ENCODE measurements at regions not wholly inside any gene's neighbourhood (a gene's known extent, or its start where the extent isn't known, plus 50 kb on each side); places are given as distances from the start of the nearest gene placed in this dataset.
"Not testable (repeated sequence)": the region's sequence is repeated elsewhere in the genome, so short reads cannot be mapped to it uniquely, and the experiment has no call there.

DNA sequence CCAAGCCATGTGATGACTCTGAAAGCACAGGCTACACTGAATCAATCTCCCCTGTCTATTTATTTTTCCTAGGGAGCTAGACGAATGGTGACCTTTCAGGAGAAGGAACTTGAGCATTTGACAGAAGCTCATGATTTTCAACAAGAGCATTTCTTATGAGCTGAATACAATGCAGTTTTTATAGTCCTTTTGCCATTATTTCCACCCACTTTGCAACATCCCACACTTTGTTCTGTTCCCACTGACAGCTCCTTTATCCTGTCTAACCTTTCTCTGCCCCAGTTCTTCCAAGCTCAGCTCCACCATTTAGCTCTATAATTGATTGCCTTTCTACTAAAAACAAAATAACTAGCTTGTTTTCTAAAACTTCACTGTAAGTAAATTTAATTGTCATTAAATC, 91.9 kb upstream of the PRSS1 start:
- no peak overlapping the region for H3K4me3 Mint-ChIP-seq
- ChIA-PET CTCF (no interaction called here), POLR2A (no interaction called here)
- no peak for DNase-seq
- peaks cover 8% of the 10 kb centered on the region for H3K27me3 Mint-ChIP-seq
- no peak overlapping the region for H3K27ac Mint-ChIP-seq
- no peaks in the 10 kb centered on the region for H3K36me3 Mint-ChIP-seq (ENCODE audit: low read depth)
- no peaks in the 10 kb centered on the region for H3K4me1 Mint-ChIP-seq
- no peaks in the 10 kb centered on the region for H3K9me3 Mint-ChIP-seq

DNA sequence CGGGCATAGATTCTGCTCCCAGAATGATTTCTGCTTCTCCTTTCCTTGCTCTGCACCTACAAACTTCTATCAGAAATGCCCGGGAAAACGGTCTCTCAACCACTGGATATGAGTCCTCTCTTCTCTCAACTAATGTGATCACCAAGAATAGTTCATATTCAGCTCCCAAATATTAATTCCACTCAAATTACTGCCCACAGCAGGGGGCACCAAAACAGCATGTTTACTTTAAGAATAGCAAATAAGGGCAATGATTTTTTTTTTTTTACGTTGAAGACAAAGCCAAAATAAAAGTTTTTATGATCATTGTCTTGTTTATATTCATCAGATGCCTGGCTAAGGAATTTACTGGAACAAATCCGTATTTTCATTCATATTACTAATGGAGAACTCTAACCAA, 94.9 kb upstream of the PRSS1 start:
- Mint-ChIP-seq H3K4me3 (no peak overlapping the region), H3K9me3 (no peaks in the 10 kb centered on the region), H3K36me3 (ENCODE audit: low read depth) (no peaks in the 10 kb centered on the region), H3K4me1 (no peaks in the 10 kb centered on the region), H3K27ac (peak overlapping the region; percentile 69), H3K27me3 (peaks cover 14% of the 10 kb centered on the region)
- POLR2A ChIA-PET: no interaction called here
- CTCF ChIA-PET: no interaction called here
- peak; percentile 12 for DNase-seq

DNA sequence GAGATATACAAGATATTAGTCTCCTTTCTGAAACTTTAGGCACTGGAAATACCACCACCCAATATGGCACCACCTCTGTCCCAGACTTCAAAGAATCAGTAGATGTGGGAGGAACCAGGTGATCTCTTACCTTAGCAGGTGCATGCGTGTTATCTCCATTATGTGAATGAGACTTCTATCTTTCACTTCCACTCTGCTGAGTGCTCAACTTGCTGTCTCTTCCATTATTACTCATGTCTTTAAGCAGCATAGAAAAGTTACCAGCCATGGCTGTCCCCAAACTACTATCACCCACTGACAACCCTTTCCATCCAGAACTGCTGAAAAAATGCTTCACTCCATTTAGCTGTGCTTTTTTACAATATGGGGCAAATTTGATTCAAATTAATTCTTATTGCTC, 101.5 kb upstream of the PRSS1 start:
- Mint-ChIP-seq H3K27me3 (peaks cover 12% of the 10 kb centered on the region), H3K27ac (no peak overlapping the region), H3K9me3 (no peaks in the 10 kb centered on the region), H3K4me1 (peaks cover 12% of the 10 kb centered on the region), H3K36me3 (ENCODE audit: low read depth) (no peaks in the 10 kb centered on the region), H3K4me3 (no peak overlapping the region)
- ChIA-PET POLR2A (no interaction called here), CTCF (no interaction called here)
- DNase-seq: no peak

DNA sequence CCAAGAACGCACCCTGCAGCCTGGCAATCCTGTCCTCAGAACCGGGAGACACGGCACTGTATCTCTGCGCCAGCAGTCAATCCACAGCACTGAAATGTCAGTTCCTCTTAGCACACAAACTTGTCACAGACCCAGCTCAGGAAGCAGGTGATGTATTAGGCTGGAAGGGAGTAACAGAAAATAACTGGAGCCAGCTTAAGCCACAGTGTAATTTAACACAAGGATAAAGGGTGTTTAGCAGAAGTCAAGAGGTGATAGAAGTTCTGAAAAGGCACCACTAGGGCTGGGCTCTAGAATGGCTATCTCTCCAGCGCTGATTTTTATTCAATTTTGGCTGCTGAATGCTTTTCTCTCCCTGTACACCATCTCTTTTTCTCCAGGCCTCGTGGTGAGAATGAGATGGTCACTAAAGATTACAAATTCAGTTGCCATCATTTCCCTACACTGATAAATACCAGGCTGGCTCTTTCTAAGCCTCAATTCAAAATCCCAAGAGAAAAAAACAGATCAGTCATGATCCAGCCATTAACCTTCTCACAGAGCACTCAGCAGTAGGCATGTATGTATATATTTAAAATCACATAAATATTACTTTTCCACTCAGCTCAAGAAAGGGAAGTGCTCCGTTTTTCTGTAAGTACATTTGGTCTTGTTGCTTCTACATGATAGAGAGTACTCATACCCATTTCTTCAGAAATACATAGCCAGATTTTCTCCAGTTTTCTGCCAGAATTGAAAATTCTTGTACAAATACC, 102.7 kb upstream of the PRSS1 start:
- H3K27ac Mint-ChIP-seq: peak overlapping the region; percentile 69
- POLR2A ChIA-PET: no interaction called here

DNA sequence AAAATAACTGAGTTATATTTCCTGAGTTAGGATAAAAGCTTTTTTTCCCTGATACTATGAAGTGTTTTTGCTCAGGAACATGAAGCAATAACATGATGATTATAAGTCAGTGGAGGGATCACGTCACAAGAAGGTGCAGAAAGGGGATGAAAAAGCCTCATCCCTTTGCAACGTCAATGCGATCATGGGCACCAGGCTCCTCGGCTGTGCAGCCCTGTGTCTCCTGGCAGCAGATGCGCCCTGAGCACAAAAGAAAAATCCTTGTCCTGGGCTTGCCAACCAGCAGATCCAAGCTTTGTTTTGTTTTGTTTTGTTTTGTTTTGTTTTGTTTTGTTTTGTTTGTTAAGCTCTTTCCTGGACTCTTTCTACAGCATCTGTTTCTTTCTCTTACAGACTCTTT, 103.5 kb upstream of the PRSS1 start:
- ChIA-PET POLR2A (no interaction called here), CTCF (no interaction called here)
- peaks cover 9% of the 10 kb centered on the region for H3K27me3 Mint-ChIP-seq
- peaks cover 22% of the 10 kb centered on the region for H3K4me1 Mint-ChIP-seq
- DNase-seq: peak; percentile 9
- peak overlapping the region; percentile 62 for H3K4me3 Mint-ChIP-seq
- peak overlapping the region; percentile 69 for H3K27ac Mint-ChIP-seq
- no peaks in the 10 kb centered on the region for H3K36me3 Mint-ChIP-seq (ENCODE audit: low read depth)
- no peaks in the 10 kb centered on the region for H3K9me3 Mint-ChIP-seq

More for the DNA sequence above, 102.7 kb upstream of the PRSS1 start:
- peaks cover 18% of the 10 kb centered on the region for H3K4me1 Mint-ChIP-seq
- H3K36me3 Mint-ChIP-seq (ENCODE audit: low read depth): no peaks in the 10 kb centered on the region
- peaks cover 10% of the 10 kb centered on the region for H3K27me3 Mint-ChIP-seq
- peak overlapping the region; percentile 62 for H3K4me3 Mint-ChIP-seq
- no peak for DNase-seq
- H3K9me3 Mint-ChIP-seq: no peaks in the 10 kb centered on the region
- CTCF ChIA-PET: no interaction called here

DNA sequence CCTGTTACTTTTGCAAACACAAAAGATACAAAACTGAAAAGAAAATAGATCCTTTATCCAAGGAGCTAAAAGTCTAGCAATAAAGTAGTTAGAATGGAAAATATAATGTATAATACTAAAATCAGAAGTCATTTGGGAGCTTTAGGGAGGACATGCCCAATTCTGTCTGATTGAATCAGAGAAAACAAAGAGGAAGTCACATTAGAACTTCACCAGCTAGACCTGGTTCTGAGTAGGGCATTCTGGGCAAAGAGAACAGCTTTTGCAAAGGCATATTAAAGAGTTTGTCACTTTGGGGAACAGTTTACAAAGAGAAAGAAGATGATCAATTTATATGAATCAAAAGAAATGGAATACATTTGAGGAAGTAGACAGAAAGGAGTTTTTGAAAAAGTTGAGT, 107.0 kb upstream of the PRSS1 start:
- POLR2A ChIA-PET: no interaction called here
- Mint-ChIP-seq H3K9me3 (no peaks in the 10 kb centered on the region), H3K27ac (no peak overlapping the region), H3K27me3 (peaks cover 8% of the 10 kb centered on the region), H3K36me3 (ENCODE audit: low read depth) (no peaks in the 10 kb centered on the region), H3K4me1 (peaks cover 31% of the 10 kb centered on the region), H3K4me3 (no peak overlapping the region)
- no peak for DNase-seq
- CTCF ChIA-PET: interaction anchor here (0.8 to 1.1 kb wide), 2 partner anchors 10 to 141 kb away, joined by 4 to 5 read pairs; no protein-coding TSS in a partner anchor

DNA sequence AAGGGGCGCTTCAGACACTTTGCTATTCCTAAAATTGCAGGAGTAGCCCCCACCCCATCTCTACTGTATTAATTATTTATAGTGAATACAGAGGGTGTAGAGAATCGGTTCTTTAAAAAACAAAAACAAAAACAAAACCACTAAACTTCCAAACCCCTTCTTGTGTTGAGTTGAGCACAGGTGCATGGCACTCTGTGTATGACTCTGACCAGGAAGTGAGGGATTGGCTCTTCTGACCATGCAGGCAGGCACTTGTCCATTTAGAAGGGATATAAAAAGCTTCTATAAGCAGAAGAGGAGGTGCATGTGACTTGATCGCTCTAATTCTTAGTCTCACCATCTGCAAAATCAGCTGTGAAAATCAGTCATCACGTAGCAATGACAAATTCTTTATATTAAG, 108.0 kb upstream of the PRSS1 start:
- CTCF ChIA-PET: interaction anchor here (1.3 to 1.7 kb wide), 2 partner anchors 9 to 142 kb away, joined by 3 to 6 read pairs; no protein-coding TSS in a partner anchor
- H3K9me3 Mint-ChIP-seq; H3K36me3 Mint-ChIP-seq (ENCODE audit: low read depth); H3K4me3 Mint-ChIP-seq; H3K27me3 Mint-ChIP-seq; POLR2A ChIA-PET; DNase-seq: not testable (repeated sequence)
- H3K4me1 Mint-ChIP-seq: peaks cover 32% of the 10 kb centered on the region
- H3K27ac Mint-ChIP-seq: peak overlapping the region; percentile 78

DNA sequence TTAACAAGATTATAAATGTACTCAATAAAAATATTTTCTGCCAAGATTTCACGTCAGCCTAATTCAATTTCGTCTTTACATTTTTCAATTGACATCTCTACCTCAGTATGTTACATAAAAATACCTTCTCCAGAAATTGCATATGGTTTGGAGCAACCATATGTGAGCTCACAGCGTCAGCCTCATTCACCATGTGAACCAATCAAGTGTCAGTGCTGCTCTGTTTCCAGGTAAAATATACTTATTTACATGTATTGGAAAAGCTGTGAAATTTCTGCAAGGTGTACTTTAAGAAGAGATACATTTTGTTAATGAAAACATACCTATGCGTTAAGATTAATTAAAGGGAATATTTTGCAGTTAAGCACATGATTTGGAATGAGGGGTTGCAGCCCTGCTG, 110.7 kb upstream of the PRSS1 start:
- POLR2A ChIA-PET: no interaction called here
- CTCF ChIA-PET: no interaction called here
- no peak overlapping the region for H3K4me3 Mint-ChIP-seq

DNA sequence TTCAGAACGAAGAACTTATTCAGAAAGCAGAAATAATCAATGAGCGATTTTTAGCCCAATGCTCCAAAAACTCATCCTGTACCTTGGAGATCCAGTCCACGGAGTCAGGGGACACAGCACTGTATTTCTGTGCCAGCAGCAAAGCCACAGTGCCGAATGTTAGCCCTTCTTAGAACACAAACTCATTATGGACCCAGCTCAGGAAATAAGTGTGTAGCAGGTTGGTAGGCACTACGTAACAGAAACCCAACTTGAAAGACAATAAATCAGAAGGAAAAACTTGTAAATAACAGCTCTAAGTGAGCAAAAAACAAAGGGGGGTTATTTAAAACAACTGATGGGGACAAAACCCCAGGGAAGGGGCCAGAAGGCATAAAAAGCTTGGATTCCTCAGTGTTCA, 112.0 kb upstream of the PRSS1 start:
- H3K4me1 Mint-ChIP-seq: peaks cover 31% of the 10 kb centered on the region
- peak overlapping the region; percentile 99 for H3K27ac Mint-ChIP-seq
- no peaks in the 10 kb centered on the region for H3K9me3 Mint-ChIP-seq
- ChIA-PET POLR2A (interaction anchor here (1.1 to 1.6 kb wide), 3 partner anchors 77 to 160 kb away, joined by 3 to 13 read pairs (median 5); no protein-coding TSS in a partner anchor), CTCF (interaction anchor here (0.8 to 1.7 kb wide), 8 partner anchors 11 to 215 kb away, joined by 3 to 9 read pairs (median 4); no protein-coding TSS in a partner anchor)
- peak; percentile 15 for DNase-seq
- H3K4me3 Mint-ChIP-seq: peak overlapping the region; percentile 83
- H3K36me3 Mint-ChIP-seq (ENCODE audit: low read depth): no peaks in the 10 kb centered on the region
- peaks cover 2% of the 10 kb centered on the region for H3K27me3 Mint-ChIP-seq

More for the DNA sequence above, 110.7 kb upstream of the PRSS1 start:
- peaks cover 28% of the 10 kb centered on the region for H3K4me1 Mint-ChIP-seq
- H3K27ac Mint-ChIP-seq: no peak overlapping the region
- H3K36me3 Mint-ChIP-seq (ENCODE audit: low read depth): no peaks in the 10 kb centered on the region
- no peak for DNase-seq
- H3K9me3 Mint-ChIP-seq: no peaks in the 10 kb centered on the region
- H3K27me3 Mint-ChIP-seq: peaks cover 2% of the 10 kb centered on the region

DNA sequence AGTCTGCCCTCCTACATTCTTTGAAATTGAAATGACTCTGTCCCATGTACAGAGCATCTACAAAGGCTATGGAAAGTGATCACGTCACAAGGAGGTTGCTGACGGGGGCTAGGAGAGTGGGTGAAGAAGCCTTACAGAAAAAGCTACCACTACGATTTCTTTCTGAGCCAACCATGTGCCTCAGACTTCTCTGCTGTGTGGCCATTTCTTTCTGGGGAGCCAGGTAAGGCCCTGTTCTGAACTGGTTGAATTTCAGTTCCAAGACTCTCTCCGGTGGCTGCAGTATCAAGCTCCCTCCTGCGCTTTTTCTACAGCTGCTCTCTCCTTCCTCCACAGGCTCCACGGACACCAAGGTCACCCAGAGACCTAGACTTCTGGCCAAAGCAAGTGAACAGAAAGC, 112.5 kb upstream of the PRSS1 start:
- CTCF ChIA-PET: interaction anchor here (0.8 to 1.7 kb wide), 8 partner anchors 10 to 215 kb away, joined by 3 to 9 read pairs (median 4); no protein-coding TSS in a partner anchor
- H3K4me1 Mint-ChIP-seq: peaks cover 33% of the 10 kb centered on the region
- POLR2A ChIA-PET: interaction anchor here (1.1 to 1.6 kb wide), 3 partner anchors 77 to 161 kb away, joined by 3 to 13 read pairs (median 5); no protein-coding TSS in a partner anchor
- H3K36me3 Mint-ChIP-seq (ENCODE audit: low read depth): no peaks in the 10 kb centered on the region
- peak overlapping the region; percentile 99 for H3K27ac Mint-ChIP-seq
- DNase-seq: peak; percentile 17
- H3K9me3 Mint-ChIP-seq: no peaks in the 10 kb centered on the region
- peak overlapping the region; percentile 83 for H3K4me3 Mint-ChIP-seq
- H3K27me3 Mint-ChIP-seq: peaks cover 5% of the 10 kb centered on the region

DNA sequence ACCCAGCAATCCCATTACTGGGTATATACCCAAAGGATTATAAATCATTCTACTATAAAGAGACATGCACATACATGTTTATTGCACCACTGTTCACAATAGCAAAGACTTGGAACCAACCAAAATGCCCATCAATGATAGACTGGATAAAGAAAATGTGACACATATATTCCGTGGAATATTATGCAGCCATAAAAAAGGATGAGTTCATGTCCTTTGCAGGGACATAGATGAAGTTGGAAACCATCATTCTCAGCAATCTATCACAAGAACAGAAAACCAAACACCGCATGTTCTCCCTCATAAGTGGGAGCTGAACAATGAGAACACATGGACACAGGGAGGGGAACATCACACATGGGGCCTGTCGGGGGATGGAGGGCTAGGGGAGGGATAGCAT, 113.2 kb upstream of the PRSS1 start:
- not testable (repeated sequence) for H3K9me3 Mint-ChIP-seq; DNase-seq; H3K36me3 Mint-ChIP-seq (ENCODE audit: low read depth); H3K27me3 Mint-ChIP-seq
- peak overlapping the region; percentile 30 for H3K4me3 Mint-ChIP-seq
- ChIA-PET POLR2A (interaction anchor here (1.1 kb wide), 1 partner anchor 162 kb away, joined by 3 read pairs; no protein-coding TSS in a partner anchor), CTCF (interaction anchor here (2.8 kb wide), 1 partner anchor 147 kb away, joined by 11 read pairs; no protein-coding TSS in a partner anchor)
- H3K27ac Mint-ChIP-seq: peak overlapping the region; percentile 19
- H3K4me1 Mint-ChIP-seq: peaks cover 28% of the 10 kb centered on the region

DNA sequence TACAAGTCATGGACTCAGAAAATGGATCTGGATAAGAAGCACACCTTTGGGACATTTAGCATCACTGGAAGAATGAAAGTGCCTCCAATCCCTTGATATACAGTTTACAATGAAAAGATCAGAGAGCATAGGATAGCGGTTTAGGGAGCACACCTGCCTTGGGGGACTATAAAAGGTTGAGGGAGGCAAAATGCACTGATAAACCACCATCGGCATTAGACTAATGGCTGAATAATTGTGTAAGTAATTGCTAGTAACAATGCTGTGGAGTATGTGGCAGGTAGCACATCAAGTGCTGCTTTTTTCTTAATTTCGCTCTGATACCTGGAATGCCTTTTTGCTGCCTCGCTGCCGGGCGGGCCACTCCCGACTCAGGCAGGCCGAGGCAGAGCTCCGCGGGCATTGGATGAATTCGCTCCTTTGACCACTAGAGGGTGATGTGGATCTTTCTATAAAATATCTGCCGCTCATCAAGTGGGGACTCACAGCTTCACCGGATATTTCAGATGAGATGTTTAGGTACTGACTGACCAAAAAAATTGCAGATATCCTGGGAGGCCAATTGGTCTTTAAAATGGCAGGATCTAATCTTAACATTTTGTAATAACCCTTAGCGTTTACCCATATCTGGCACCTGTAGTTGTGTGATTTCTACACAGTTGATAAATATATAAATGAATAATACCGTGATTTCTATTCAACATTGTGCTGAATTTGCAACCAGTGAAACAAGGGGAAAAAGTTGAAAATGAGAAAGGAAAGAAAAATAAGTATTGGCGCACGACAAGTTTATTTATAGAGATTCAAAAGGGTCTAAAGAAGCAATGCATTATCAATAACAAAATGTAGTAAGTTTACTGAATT, 116.8 kb upstream of the PRSS1 start:
- no peak overlapping the region for H3K4me3 Mint-ChIP-seq
- ChIA-PET POLR2A (interaction anchor here (1.0 to 1.1 kb wide), 2 partner anchors 151 to 180 kb away, joined by 3 read pairs; no protein-coding TSS in a partner anchor), CTCF (interaction anchor here (0.7 to 2.0 kb wide), 10 partner anchors 8 to 370 kb away, joined by 3 to 14 read pairs (median 5); no protein-coding TSS in a partner anchor)
- H3K27ac Mint-ChIP-seq: no peak overlapping the region
- peaks cover 5% of the 10 kb centered on the region for H3K27me3 Mint-ChIP-seq
- DNase-seq: peak; percentile 62
- no peaks in the 10 kb centered on the region for H3K36me3 Mint-ChIP-seq (ENCODE audit: low read depth)
- no peaks in the 10 kb centered on the region for H3K9me3 Mint-ChIP-seq
- peaks cover 19% of the 10 kb centered on the region for H3K4me1 Mint-ChIP-seq
